Heart left ventricle (tissue), 16 donors: ENCODE measurements at regions not wholly inside any gene's neighbourhood (a gene's known extent, or its start where the extent isn't known, plus 50 kb on each side); places are given as distances from the start of the nearest gene placed in this dataset.

Source experiments
- ATAC-seq, 4 donors: fragments of 200-7000 bp; cut with Tn5 transposase; one replicate each; pipeline ENCODE4 v1.9.1; 2020 to 2022; ENCODE audit warnings: moderate library complexity in 4 of 4, mild to moderate bottlenecking in 3 of 4, moderate number of reproducible peaks in 1 of 4
- DNase-seq, 5 donors: peaks; one replicate each; pipeline ENCODE4 v3.0.0-alpha.2; 2020
- H3K27ac ChIP-seq, 12 donors: fragments of 200-600 bp; sonication (generic) in 4 of 12; one replicate each; pipeline versions ENCODE4 v1.5.0 to v1.8.0; 2016 to 2022; ENCODE audit warnings: mild to moderate bottlenecking in 2 of 12
- H3K27me3 ChIP-seq, 9 donors: fragments of 200-600 bp; sonication (generic) in 2 of 9; one replicate each; pipeline versions ENCODE4 v1.5.1 to v1.8.0; 2016 to 2022; ENCODE audit warnings: mild to moderate bottlenecking in 3 of 9
- H3K36me3 ChIP-seq, 9 donors: fragments of 200-600 bp; sonication (generic) in 2 of 9; one replicate each; pipeline versions ENCODE4 v1.5.0 to v1.8.0; 2018 to 2022; ENCODE audit warnings: mild to moderate bottlenecking in 2 of 9
- H3K4me1 ChIP-seq, 12 donors: fragments of 200-600 bp; sonication (generic) in 4 of 12; one replicate each; pipeline versions ENCODE4 v1.5.0 to v1.8.0; 2016 to 2022; ENCODE audit warnings: mild to moderate bottlenecking in 3 of 12
- H3K4me3 ChIP-seq, 12 donors: fragments of 200-600 bp; sonication (generic) in 4 of 12; one replicate each; pipeline versions ENCODE4 v1.5.0 to v1.8.0; 2017 to 2022; ENCODE audit warnings: mild to moderate bottlenecking in 9 of 12, moderate library complexity in 4 of 12
- H3K9me3 ChIP-seq, 12 donors: fragments of 200-600 bp; sonication (generic) in 4 of 12; one replicate each; pipeline versions ENCODE4 v1.5.0 to v1.8.0; 2016 to 2022; ENCODE audit warnings: mild to moderate bottlenecking in 1 of 12
- CTCF ChIP-seq, 12 donors: fragments of 200-600 bp; sonication (generic) in 4 of 12; IDR thresholded peaks; one replicate each; pipeline versions ENCODE4 v1.5.0 to v1.8.0; 2018 to 2022; ENCODE audit warnings: antibody characterized with exemption in 12 of 12, mild to moderate bottlenecking in 5 of 12
- POLR2A ChIP-seq, 2 donors: fragments of 450-650 bp; IDR thresholded peaks; one replicate each; pipeline ENCODE4 v1.6.1; 2017; ENCODE audit warnings: antibody characterized with exemption in 2 of 2, mild to moderate bottlenecking in 2 of 2, moderate library complexity in 2 of 2
- WGBS, 4 donors: extraction: QIAGEN DNeasy Blood & Tissue Kit in 2 of 4; methylation state at CpG; one replicate each; pipeline versions ENCODE4 v1.1.5 to v1.1.7; 2013 to 2018; 5-methylcytosine and 5-hydroxymethylcytosine counted together
- intact Hi-C, 10 donors: fragments of 100-400 bp; cut with DNase I; formaldehyde crosslinking; loops; one replicate each; pipeline versions ENCODE4 v1.11.1 to v1.14.2; 2022
- donor health status: ischemic (EF 13 %, LVEDD 7.1; RV severe dilation, severe dysfunction).
- donor health status: healthy with polysubstance abuse.
- donor health status: DM: no; HTN: yes; CAD: no.
- donor health status: DM: no; HTN: no; CAD: no.
- donor health status: ischemic (EF 25% LVEDD 6.9; RV normal size, moderate dysfunction).
- donor health status: ischemic (EF 25% LVEDD 5.7; RV mildly dilated, moderate dysfunction).
- donor health status: healthy.
- donor health status: DM: yes; HTN: yes; CAD: no.
- donor health status: ischemic (EF 35%, LVEDD 5.7; RV mildly dilated, moderate dysfunction).
- donor health status: nonischemic (EF 11% LVEDD 7.7; RV severe dilation, severe dysfunction).
- donor health status: DM: yes; HTN: yes; CAD: no.
- donor health status: PGD.
- donor health status: ischemic (EF 29% LVEDD 5.4; RV normal size, mild dysfunction).
- donor health status: nonischemic (EF 23%, LVEDD 6.1; RV moderate dilation, normal function).

DNA sequence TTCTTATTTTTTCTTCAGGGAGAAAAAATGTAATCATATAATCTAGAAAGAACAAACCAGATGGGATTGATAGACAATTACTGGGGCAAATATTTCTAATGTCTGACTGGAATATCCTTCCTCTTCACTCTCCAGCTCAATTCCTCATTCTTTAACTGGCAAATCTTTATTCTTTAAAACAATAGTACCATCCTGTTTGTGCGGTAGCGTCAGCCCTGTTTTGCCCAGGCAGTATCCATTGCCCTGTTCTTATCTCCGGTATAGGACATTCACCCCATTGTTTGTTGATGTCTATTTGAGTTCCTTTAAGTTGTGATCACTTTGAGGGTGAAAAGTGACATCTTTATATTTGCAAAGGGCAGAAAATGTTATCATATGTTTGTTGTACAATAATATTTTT lies 185.4 kb downstream of the POSTN start:
- H3K9me3 ChIP-seq: no peaks in the 10 kb centered on the region
- no peak overlapping the region for H3K27ac ChIP-seq
- H3K27me3 ChIP-seq: no peaks in the 10 kb centered on the region
- 51 to 73% (median 63%) methylated on average over 3 of the region's 3 CpGs for WGBS, 4 donors
- no peak overlapping the region for H3K4me3 ChIP-seq
- intact Hi-C loops: no loop called here
- H3K36me3 ChIP-seq: no peaks in the 10 kb centered on the region
- no peak for ATAC-seq
- no peak for TF ChIP-seq POLR2A (IDR thresholded peaks at IDR 0.05)
- TF ChIP-seq CTCF (IDR thresholded peaks at IDR 0.05): no peak
- no peaks in the 10 kb centered on the region for H3K4me1 ChIP-seq
- no peak for DNase-seq

DNA sequence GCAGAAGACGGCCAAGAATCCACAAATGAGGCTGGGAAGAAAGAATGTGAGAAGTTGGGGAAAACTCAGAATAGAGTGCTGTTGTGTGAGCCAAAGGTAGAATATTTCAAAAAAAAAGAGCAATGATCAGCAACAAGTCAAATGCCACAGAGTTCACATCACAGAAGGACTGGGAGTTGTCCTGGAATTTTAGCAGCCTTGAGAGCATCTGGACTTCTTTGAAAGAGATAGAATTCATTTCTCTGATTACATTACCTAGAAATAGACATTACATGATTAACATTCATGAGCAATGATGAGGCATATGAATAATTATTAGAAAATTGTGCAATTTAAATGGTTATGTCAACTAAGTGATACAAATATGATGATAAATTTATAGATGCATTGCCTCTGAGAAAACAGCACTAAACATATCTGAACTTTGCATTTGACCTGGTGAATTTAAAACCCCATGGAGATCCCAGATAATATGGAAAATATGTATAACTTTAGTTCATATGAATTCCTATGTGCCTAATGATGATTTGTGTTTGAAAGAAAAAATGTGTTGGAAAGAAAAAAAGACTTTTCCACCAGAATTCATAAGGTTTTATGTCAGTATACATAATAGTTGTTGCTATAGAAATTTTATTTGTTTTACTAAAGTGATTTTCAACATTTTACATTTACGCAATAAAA lies 186.2 kb downstream of the POSTN start:
- 91 to 97% (median 92%) methylated on average over 2 of the region's 2 CpGs for WGBS, 4 donors

GRCh38 chr13:37410316-37410715 lies 188.3 kb downstream of the POSTN start:
- no peak for TF ChIP-seq POLR2A (IDR thresholded peaks at IDR 0.05)
- TF ChIP-seq CTCF (IDR thresholded peaks at IDR 0.05): no peak

More for the DNA sequence above, 186.2 kb downstream of the POSTN start:
- DNase-seq (no peak), ATAC-seq (no peak)
- Histone ChIP-seq H3K27ac (no peak overlapping the region), H3K4me3 (no peak overlapping the region), H3K4me1 (no peaks in the 10 kb centered on the region), H3K9me3 (no peaks in the 10 kb centered on the region), H3K27me3 (no peaks in the 10 kb centered on the region), H3K36me3 (no peaks in the 10 kb centered on the region)
- intact Hi-C loops: no loop called here
- TF ChIP-seq POLR2A (IDR thresholded peaks at IDR 0.05) (no peak), CTCF (IDR thresholded peaks at IDR 0.05) (no peak)

GRCh38 chr13:37409756-37410155 lies 188.8 kb downstream of the POSTN start:
- Histone ChIP-seq H3K9me3 (no peaks in the 10 kb centered on the region), H3K27me3 (no peaks in the 10 kb centered on the region), H3K4me3 (no peak overlapping the region), H3K27ac (no peak overlapping the region), H3K36me3 (no peaks in the 10 kb centered on the region), H3K4me1 (no peaks in the 10 kb centered on the region)
- ATAC-seq (no peak), DNase-seq (no peak)
- TF ChIP-seq CTCF (IDR thresholded peaks at IDR 0.05) (no peak), POLR2A (IDR thresholded peaks at IDR 0.05) (no peak)
- intact Hi-C loops: no loop called here

More at GRCh38 chr13:37410316-37410715, 188.3 kb downstream of the POSTN start:
- H3K27me3 ChIP-seq: no peaks in the 10 kb centered on the region
- ATAC-seq (no peak), DNase-seq (no peak)
- no peaks in the 10 kb centered on the region for H3K9me3 ChIP-seq
- intact Hi-C loops: no loop called here
- H3K27ac ChIP-seq: no peak overlapping the region
- no peaks in the 10 kb centered on the region for H3K36me3 ChIP-seq
- no peak overlapping the region for H3K4me3 ChIP-seq
- 62 to 93% (median 79%) methylated on average over 6 of the region's 6 CpGs for WGBS, 4 donors
- no peaks in the 10 kb centered on the region for H3K4me1 ChIP-seq
